AG04450 (cell line): ENCODE measurements at regions not wholly inside any gene's neighbourhood (a gene's known extent, or its start where the extent isn't known, plus 50 kb on each side); places are given as distances from the start of the nearest gene placed in this dataset.

Experiments
- CTCF ChIA-PET: fragments of 300-600, 350-600 bp; formaldehyde crosslinking; extraction: SDS; loops from one replicate; lab custom pipeline; 2022; ENCODE audit warnings: antibody characterized with exemption, inconsistent platforms; lab: Charles Lee
- POLR2A ChIA-PET: fragments of 350-600 bp; formaldehyde crosslinking; extraction: SDS; loops from one replicate; lab custom pipeline; 2021; ENCODE audit warnings: antibody characterized with exemption, inconsistent platforms; lab: Yijun Ruan, JAX
- DNase-seq: peaks from one replicate; pipeline ENCODE4 v3.0.0-alpha.2; 2011; ENCODE audit warnings: low read depth, low spot score
- H3K27ac ChIP-seq: one replicate; pipeline ENCODE4 v1.5.1; 2012; ENCODE audit warnings: low read depth, low read length, control low read depth
- H3K27me3 ChIP-seq: one replicate; pipeline ENCODE4 v1.6.0; 2012; ENCODE audit warnings: low read length; ENCODE audit not compliant: control insufficient read depth, insufficient read depth
- H3K4me3 ChIP-seq: 2 replicates; pipeline ENCODE4 v1.5.1; 2011; ENCODE audit warnings: mild to moderate bottlenecking, low read depth, low read length, control low read depth
- H3K9me3 ChIP-seq: 2 replicates; pipeline ENCODE4 v1.5.1; 2012; ENCODE audit warnings: low read length; ENCODE audit not compliant: control insufficient read depth, insufficient read depth
- TF ChIP-seq, protein P1 (sequence below): IDR thresholded peaks from 2 replicates; pipeline ENCODE4 v1.5.1; 2011; ENCODE audit warnings: low read depth, low read length, control low read depth, inconsistent platforms

DNA sequence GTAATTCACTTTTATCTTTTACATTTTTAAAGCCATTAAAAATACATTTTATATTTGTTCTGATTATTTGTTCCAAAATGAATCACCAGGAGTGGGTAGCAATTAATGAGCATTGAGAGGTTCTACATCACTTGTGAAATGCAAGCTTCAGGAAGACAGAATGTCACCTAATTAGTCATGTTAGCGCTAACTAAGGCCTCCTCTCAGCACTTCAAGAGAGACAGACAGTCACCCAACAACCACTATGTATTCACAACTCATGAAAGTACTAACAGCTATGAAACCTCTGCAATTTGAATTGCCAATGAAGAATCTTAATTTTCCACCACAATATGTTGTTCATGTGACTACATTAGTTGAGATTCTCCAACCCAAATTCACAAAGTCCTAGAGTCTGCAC lies 611.0 kb downstream of the KCNJ3 start:
- ChIA-PET POLR2A (no interaction called here), CTCF (no interaction called here)
- TF ChIP-seq, protein P1, sequence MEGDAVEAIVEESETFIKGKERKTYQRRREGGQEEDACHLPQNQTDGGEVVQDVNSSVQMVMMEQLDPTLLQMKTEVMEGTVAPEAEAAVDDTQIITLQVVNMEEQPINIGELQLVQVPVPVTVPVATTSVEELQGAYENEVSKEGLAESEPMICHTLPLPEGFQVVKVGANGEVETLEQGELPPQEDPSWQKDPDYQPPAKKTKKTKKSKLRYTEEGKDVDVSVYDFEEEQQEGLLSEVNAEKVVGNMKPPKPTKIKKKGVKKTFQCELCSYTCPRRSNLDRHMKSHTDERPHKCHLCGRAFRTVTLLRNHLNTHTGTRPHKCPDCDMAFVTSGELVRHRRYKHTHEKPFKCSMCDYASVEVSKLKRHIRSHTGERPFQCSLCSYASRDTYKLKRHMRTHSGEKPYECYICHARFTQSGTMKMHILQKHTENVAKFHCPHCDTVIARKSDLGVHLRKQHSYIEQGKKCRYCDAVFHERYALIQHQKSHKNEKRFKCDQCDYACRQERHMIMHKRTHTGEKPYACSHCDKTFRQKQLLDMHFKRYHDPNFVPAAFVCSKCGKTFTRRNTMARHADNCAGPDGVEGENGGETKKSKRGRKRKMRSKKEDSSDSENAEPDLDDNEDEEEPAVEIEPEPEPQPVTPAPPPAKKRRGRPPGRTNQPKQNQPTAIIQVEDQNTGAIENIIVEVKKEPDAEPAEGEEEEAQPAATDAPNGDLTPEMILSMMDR = no peak
- Histone ChIP-seq H3K27ac (no peak overlapping the region), H3K9me3 (no peaks in the 10 kb centered on the region), H3K4me3 (no peak overlapping the region), H3K27me3 (no peaks in the 10 kb centered on the region)
- no peak for DNase-seq

DNA sequence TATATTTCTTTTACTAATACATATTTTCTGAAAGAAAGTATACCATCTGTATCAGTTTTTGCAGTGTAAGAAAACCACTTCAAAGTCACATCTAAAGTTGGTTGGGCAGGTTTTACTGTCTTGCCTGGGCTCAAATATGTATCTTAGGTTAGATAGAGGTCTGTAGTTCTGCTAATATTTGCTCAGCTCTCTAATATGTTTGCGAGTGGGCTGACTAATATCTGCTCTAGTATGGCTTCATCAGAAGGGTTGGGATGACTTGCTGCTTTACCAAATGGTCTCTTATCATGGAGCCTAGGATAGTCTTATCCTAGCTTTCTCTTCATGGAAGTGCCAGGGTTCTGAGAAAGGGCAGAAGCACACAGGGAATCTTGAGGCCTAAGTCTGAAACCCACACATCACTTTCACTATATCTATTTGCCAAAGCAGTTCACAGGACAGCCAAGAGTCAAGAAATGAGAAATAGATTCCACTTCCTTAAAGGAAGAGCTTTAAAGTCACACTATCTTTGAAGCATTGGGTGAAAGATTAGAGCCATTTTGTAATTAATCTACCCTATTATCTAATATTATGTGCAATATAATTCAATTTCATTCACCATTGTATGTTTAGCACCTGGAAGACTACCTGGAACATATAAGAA lies 610.0 kb downstream of the KCNJ3 start:
- DNase-seq = no peak
- POLR2A ChIA-PET = no interaction called here
- H3K27me3 ChIP-seq = no peaks in the 10 kb centered on the region
- TF ChIP-seq, protein P1 = no peak
- H3K27ac ChIP-seq = no peak overlapping the region
- CTCF ChIA-PET = no interaction called here
- no peak overlapping the region for H3K4me3 ChIP-seq
- H3K9me3 ChIP-seq = no peaks in the 10 kb centered on the region

DNA sequence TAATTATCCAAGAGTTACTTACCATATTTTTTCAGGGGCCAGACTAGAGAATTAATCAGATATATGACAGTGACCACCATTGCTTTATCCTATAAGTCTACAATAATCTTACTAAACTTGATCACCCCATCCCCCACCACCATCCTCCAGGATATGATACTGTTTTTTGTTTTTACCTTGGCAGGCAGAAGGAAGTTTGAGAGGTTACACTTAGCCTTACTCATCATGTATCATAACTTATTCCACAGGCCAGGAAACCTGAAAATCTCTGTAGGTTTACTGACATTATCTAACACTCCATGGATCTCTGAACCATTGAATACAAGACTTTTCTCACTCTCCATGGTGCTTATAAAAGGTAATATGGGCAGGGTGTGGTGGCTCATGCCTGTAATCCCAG lies 602.7 kb downstream of the KCNJ3 start:
- ChIA-PET POLR2A (no interaction called here), CTCF (no interaction called here)
- DNase-seq = no peak
- peaks cover 5% of the 10 kb centered on the region; the same call in 1 of the 2 replicates for H3K9me3 ChIP-seq
- H3K27ac ChIP-seq = no peak overlapping the region
- H3K4me3 ChIP-seq = no peak overlapping the region
- TF ChIP-seq, protein P1 = no peak
- no peaks in the 10 kb centered on the region for H3K27me3 ChIP-seq

DNA sequence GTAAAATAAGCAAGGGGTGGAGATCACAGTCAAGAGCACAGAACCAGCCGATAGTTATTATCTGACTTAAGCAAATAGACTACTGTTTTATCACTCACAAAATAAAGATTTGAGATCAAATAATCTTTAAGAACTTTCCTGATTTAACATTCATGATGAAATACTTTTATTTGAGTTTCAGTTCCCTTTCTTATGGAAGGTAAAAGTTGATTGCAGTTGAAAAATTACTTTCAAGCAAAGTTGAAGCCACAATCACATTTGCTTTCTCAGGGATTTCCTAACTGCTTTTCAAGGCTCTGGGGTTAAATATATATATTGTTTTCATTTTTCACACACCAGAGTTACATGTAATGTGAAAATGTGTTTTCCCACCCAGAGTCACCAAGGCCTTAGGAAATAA lies 599.5 kb downstream of the KCNJ3 start:
- Histone ChIP-seq H3K27me3 (no peaks in the 10 kb centered on the region), H3K4me3 (no peak overlapping the region), H3K9me3 (peaks cover 5% of the 10 kb centered on the region; the same call in 1 of the 2 replicates), H3K27ac (no peak overlapping the region)
- CTCF ChIA-PET = no interaction called here
- POLR2A ChIA-PET = no interaction called here
- no peak for DNase-seq
- TF ChIP-seq, protein P1 = no peak

DNA sequence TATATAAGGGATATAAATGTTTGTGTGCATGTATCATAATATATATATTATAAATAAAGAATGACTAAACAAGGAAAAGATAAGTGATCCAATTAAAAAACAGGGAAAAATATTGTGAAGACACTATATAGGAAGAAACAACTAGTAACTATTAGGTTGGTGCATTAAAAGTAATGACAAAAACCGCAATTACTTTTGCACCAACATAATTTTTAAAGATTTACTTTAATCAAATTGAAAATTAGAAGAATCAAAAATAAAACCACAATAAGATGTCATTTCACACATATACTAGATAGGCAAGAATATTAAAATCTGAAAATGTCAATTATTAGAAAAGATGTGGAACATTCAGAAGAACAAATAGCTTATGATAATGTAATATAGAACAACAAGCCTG lies 595.9 kb downstream of the KCNJ3 start:
- H3K9me3 ChIP-seq = peaks cover under 1% of the 10 kb centered on the region; the same call in 1 of the 2 replicates
- TF ChIP-seq, protein P1 = no peak
- H3K27me3 ChIP-seq = no peaks in the 10 kb centered on the region
- ChIA-PET POLR2A (no interaction called here), CTCF (no interaction called here)
- H3K27ac ChIP-seq = no peak overlapping the region
- no peak overlapping the region for H3K4me3 ChIP-seq
- DNase-seq = no peak
